ENCODE measurements at regions not wholly inside any gene's neighbourhood (a gene's known extent, or its start where the extent isn't known, plus 50 kb on each side); places are given as distances from the start of the nearest gene placed in this dataset.

DNA sequence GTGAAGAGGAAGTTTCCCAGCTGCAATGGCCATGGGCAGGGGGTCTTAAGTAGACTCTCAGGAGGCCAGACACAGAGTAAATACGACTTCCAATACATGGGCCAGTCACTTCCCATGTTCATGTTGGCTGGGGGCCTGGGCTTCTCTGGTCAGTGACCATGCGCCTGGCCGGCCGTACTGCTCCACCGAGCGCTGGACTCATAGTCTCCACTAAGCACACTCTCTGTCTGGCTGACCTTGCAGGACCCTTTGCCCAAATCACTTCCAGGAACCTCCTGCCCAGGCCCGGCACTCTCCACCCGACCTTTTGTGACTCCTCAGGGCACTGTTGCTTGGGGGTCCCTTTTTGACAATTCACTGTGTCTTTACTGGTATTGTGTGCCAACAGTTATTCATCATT, 69.3 kb downstream of the SOWAHC start:
- intact Hi-C loops (cut with micrococcal nuclease) = no loop called here
- ChIA-PET POLR2A (no interaction called here), RAD21 (ENCODE audit: low non-redundant PET in 1 of 2, low total read pairs in 2 of 2, uncharacterized antibody in 2 of 2, unreplicated experiment in 2 of 2) (no interaction called here), CTCF (no interaction called here)
- Histone ChIP-seq H3K79me2 (ENCODE audit: insufficient read depth, low read length) (no peaks in the 10 kb centered on the region), H3K4me1 (ENCODE audit: control insufficient read depth in 1 of 2, insufficient read depth in 2 of 2, low read length in 2 of 2) (no peaks in the 10 kb centered on the region), H3K9ac (ENCODE audit: low read length) (no peak overlapping the region), H3K27me3 (ENCODE audit: insufficient read depth, low read length) (no peaks in the 10 kb centered on the region), H4K20me1 (ENCODE audit: insufficient read depth) (no peaks in the 10 kb centered on the region), H3K4me2 (ENCODE audit: low read length) (no peak overlapping the region), H3K4me3 (replicated peaks in 1 of 2; ENCODE audit: low read depth in 1 of 2, low read length in 2 of 2) (no peak overlapping the region), H3K36me3 (ENCODE audit: control insufficient read depth in 1 of 2, insufficient read depth in 2 of 2, low read length in 2 of 2) (no peaks in the 10 kb centered on the region), H3K9me2 (ENCODE audit: insufficient read depth) (no peaks in the 10 kb centered on the region), H2AFZ (ENCODE audit: low read depth, low read length, poor library complexity, severe bottlenecking) (no peak overlapping the region), H3K9me3 (ENCODE audit: control insufficient read depth in 1 of 2, insufficient read depth in 1 of 2, low read depth in 1 of 2, low read length in 2 of 2) (no peaks in the 10 kb centered on the region), H3K27ac (ENCODE audit: low read depth, low read length) (no peak overlapping the region)
- TF ChIP-seq, protein P1, sequence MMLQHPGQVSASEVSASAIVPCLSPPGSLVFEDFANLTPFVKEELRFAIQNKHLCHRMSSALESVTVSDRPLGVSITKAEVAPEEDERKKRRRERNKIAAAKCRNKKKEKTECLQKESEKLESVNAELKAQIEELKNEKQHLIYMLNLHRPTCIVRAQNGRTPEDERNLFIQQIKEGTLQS (IDR thresholded peaks at IDR 0.05) = no peak
- TF ChIP-seq YY1 (IDR thresholded peaks at IDR 0.05; ENCODE audit: extremely low read depth, insufficient replicate concordance, low read depth, low read length) (no peak), ZFX (IDR thresholded peaks at IDR 0.05) (no peak), SP1 (IDR thresholded peaks at IDR 0.05; ENCODE audit: low read depth) (no peak), POLR2AphosphoS5 (IDR thresholded peaks at IDR 0.05; ENCODE audit: low read depth, low read length) (no peak), SIN3A (IDR thresholded peaks at IDR 0.05; ENCODE audit: low read depth) (no peak), RAD21 (IDR thresholded peaks at IDR 0.05; ENCODE audit: low read depth) (no peak), POLR2A (IDR thresholded peaks at IDR 0.05; ENCODE audit: borderline replicate concordance, extremely low read depth, insufficient read depth, insufficient read length) (no peak), ZNF274 (IDR thresholded peaks at IDR 0.05; ENCODE audit: low read depth, low read length) (no peak), JUND (IDR thresholded peaks at IDR 0.05) (no peak), FOSL1 (IDR thresholded peaks at IDR 0.05; ENCODE audit: low read depth) (no peak), EZH2 (IDR thresholded peaks at IDR 0.05) (no peak), CEBPB (IDR thresholded peaks at IDR 0.05; ENCODE audit: low read depth) (no peak), ELF1 (IDR thresholded peaks at IDR 0.05; ENCODE audit: borderline replicate concordance, low read depth) (no peak), EZH2phosphoT487 (IDR thresholded peaks at IDR 0.05; ENCODE audit: borderline replicate concordance) (no peak), EGR1 (IDR thresholded peaks at IDR 0.05; ENCODE audit: low read depth) (no peak)
- TF ChIP-seq, protein P2, sequence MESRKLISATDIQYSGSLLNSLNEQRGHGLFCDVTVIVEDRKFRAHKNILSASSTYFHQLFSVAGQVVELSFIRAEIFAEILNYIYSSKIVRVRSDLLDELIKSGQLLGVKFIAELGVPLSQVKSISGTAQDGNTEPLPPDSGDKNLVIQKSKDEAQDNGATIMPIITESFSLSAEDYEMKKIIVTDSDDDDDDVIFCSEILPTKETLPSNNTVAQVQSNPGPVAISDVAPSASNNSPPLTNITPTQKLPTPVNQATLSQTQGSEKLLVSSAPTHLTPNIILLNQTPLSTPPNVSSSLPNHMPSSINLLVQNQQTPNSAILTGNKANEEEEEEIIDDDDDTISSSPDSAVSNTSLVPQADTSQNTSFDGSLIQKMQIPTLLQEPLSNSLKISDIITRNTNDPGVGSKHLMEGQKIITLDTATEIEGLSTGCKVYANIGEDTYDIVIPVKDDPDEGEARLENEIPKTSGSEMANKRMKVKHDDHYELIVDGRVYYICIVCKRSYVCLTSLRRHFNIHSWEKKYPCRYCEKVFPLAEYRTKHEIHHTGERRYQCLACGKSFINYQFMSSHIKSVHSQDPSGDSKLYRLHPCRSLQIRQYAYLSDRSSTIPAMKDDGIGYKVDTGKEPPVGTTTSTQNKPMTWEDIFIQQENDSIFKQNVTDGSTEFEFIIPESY (IDR thresholded peaks at IDR 0.05; ENCODE audit: extremely low read depth, insufficient replicate concordance, low read length) = no peak
- TF ChIP-seq, protein P3, sequence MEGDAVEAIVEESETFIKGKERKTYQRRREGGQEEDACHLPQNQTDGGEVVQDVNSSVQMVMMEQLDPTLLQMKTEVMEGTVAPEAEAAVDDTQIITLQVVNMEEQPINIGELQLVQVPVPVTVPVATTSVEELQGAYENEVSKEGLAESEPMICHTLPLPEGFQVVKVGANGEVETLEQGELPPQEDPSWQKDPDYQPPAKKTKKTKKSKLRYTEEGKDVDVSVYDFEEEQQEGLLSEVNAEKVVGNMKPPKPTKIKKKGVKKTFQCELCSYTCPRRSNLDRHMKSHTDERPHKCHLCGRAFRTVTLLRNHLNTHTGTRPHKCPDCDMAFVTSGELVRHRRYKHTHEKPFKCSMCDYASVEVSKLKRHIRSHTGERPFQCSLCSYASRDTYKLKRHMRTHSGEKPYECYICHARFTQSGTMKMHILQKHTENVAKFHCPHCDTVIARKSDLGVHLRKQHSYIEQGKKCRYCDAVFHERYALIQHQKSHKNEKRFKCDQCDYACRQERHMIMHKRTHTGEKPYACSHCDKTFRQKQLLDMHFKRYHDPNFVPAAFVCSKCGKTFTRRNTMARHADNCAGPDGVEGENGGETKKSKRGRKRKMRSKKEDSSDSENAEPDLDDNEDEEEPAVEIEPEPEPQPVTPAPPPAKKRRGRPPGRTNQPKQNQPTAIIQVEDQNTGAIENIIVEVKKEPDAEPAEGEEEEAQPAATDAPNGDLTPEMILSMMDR (IDR thresholded peaks at IDR 0.05 in 2 of 3, conservative IDR thresholded peaks at IDR 0.05 in 1 of 3; ENCODE audit: borderline replicate concordance in 1 of 3, insufficient read depth in 1 of 3, low read depth in 2 of 3, low read length in 2 of 3) = no peak
- TF ChIP-seq, protein P4, sequence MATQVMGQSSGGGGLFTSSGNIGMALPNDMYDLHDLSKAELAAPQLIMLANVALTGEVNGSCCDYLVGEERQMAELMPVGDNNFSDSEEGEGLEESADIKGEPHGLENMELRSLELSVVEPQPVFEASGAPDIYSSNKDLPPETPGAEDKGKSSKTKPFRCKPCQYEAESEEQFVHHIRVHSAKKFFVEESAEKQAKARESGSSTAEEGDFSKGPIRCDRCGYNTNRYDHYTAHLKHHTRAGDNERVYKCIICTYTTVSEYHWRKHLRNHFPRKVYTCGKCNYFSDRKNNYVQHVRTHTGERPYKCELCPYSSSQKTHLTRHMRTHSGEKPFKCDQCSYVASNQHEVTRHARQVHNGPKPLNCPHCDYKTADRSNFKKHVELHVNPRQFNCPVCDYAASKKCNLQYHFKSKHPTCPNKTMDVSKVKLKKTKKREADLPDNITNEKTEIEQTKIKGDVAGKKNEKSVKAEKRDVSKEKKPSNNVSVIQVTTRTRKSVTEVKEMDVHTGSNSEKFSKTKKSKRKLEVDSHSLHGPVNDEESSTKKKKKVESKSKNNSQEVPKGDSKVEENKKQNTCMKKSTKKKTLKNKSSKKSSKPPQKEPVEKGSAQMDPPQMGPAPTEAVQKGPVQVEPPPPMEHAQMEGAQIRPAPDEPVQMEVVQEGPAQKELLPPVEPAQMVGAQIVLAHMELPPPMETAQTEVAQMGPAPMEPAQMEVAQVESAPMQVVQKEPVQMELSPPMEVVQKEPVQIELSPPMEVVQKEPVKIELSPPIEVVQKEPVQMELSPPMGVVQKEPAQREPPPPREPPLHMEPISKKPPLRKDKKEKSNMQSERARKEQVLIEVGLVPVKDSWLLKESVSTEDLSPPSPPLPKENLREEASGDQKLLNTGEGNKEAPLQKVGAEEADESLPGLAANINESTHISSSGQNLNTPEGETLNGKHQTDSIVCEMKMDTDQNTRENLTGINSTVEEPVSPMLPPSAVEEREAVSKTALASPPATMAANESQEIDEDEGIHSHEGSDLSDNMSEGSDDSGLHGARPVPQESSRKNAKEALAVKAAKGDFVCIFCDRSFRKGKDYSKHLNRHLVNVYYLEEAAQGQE (IDR thresholded peaks at IDR 0.05; ENCODE audit: low read depth) = no peak
- BruUV-seq (replicated peaks) = no TSS peak
- DNase-seq (ENCODE audit: low read depth, low spot score) (no peak), ATAC-seq (no peak)
